ENCODE measurements at regions not wholly inside any gene's neighbourhood (a gene's known extent, or its start where the extent isn't known, plus 50 kb on each side); places are given as distances from the start of the nearest gene placed in this dataset.

GRCh38 chr5:4661836-4662235 is 478.3 kb upstream of the ADAMTS16 start:
- H3K27me3 ChIP-seq (ENCODE audit: control insufficient read depth in 2 of 2, insufficient read depth in 2 of 2, low read length in 2 of 2) = no peaks in the 10 kb centered on the region
- no peak overlapping the region for H3K4me3 ChIP-seq (ENCODE audit: low read length)
- H3K4me3 Mint-ChIP-seq = no peak overlapping the region
- no peaks in the 10 kb centered on the region for H3K4me1 ChIP-seq (ENCODE audit: control insufficient read depth in 2 of 2, insufficient read depth in 2 of 2, low read length in 2 of 2)
- no peaks in the 10 kb centered on the region for H3K36me3 ChIP-seq (ENCODE audit: control insufficient read depth in 2 of 3, insufficient read depth in 3 of 3, low read length in 3 of 3)
- no peak for DNase-seq
- peaks cover 0 to 20% (median 13%) of the 10 kb centered on the region in 11 donors for H3K9me3 Mint-ChIP-seq
- H3K36me3 Mint-ChIP-seq = no peaks in the 10 kb centered on the region
- CTCF ChIA-PET = no interaction called here
- no peak overlapping the region for H3K27ac ChIP-seq (ENCODE audit: low read depth, low read length)
- H3K4me1 Mint-ChIP-seq = peaks cover 0 to 7% (median 0%) of the 10 kb centered on the region in 7 donors
- H3K27ac Mint-ChIP-seq = no peak overlapping the region
- ATAC-seq = no peak
- POLR2A ChIA-PET = no interaction called here
- no peaks in the 10 kb centered on the region for H3K27me3 Mint-ChIP-seq
- intact Hi-C loops (cut with micrococcal nuclease) = no loop called here
- peaks cover 0 to 5% (median 0%) of the 10 kb centered on the region in 3 experiments for H3K9me3 ChIP-seq (ENCODE audit: control insufficient read depth in 2 of 3, low read length in 3 of 3)

GRCh38 chr5:4662756-4663155 is 477.4 kb upstream of the ADAMTS16 start:
- no peaks in the 10 kb centered on the region for H3K36me3 Mint-ChIP-seq
- Histone ChIP-seq H3K27me3 (ENCODE audit: control insufficient read depth in 2 of 2, insufficient read depth in 2 of 2, low read length in 2 of 2) (no peaks in the 10 kb centered on the region), H3K36me3 (ENCODE audit: control insufficient read depth in 2 of 3, insufficient read depth in 3 of 3, low read length in 3 of 3) (no peaks in the 10 kb centered on the region), H3K27ac (ENCODE audit: low read depth, low read length) (no peak overlapping the region), H3K9me3 (ENCODE audit: control insufficient read depth in 2 of 3, low read length in 3 of 3) (peaks cover 0 to 5% (median 0%) of the 10 kb centered on the region in 3 experiments), H3K4me1 (ENCODE audit: control insufficient read depth in 2 of 2, insufficient read depth in 2 of 2, low read length in 2 of 2) (no peaks in the 10 kb centered on the region), H3K4me3 (ENCODE audit: low read length) (no peak overlapping the region)
- intact Hi-C loops (cut with micrococcal nuclease) = no loop called here
- no peaks in the 10 kb centered on the region for H3K27me3 Mint-ChIP-seq
- peaks cover 0 to 7% (median 0%) of the 10 kb centered on the region in 7 donors for H3K4me1 Mint-ChIP-seq
- no peak for ATAC-seq
- peaks cover 0 to 21% (median 13%) of the 10 kb centered on the region in 11 donors for H3K9me3 Mint-ChIP-seq
- ChIA-PET CTCF (no interaction called here), POLR2A (no interaction called here)
- no peak overlapping the region for H3K4me3 Mint-ChIP-seq
- DNase-seq = no peak
- H3K27ac Mint-ChIP-seq = no peak overlapping the region

GRCh38 chr5:4665911-4666310 is 474.2 kb upstream of the ADAMTS16 start:
- no peak overlapping the region for H3K4me3 ChIP-seq (ENCODE audit: low read length)
- POLR2A ChIA-PET = no interaction called here
- no peak overlapping the region for H3K27ac ChIP-seq (ENCODE audit: low read depth, low read length)
- intact Hi-C loops (cut with micrococcal nuclease) = no loop called here
- CTCF ChIA-PET = interaction anchor here (0.7 kb wide), 1 partner anchor 9 kb away, joined by 4 read pairs; no protein-coding TSS in a partner anchor
- DNase-seq = no peak
- H3K27ac Mint-ChIP-seq = no peak overlapping the region
- H3K4me3 Mint-ChIP-seq = no peak overlapping the region
- H3K9me3 Mint-ChIP-seq = peaks cover 0 to 9% (median 3%) of the 10 kb centered on the region in 11 donors
- no peak for ATAC-seq
- no peaks in the 10 kb centered on the region for H3K36me3 Mint-ChIP-seq
- no peaks in the 10 kb centered on the region for H3K9me3 ChIP-seq (ENCODE audit: control insufficient read depth in 2 of 3, low read length in 3 of 3)
- H3K4me1 ChIP-seq (ENCODE audit: control insufficient read depth in 2 of 2, insufficient read depth in 2 of 2, low read length in 2 of 2) = no peaks in the 10 kb centered on the region
- H3K36me3 ChIP-seq (ENCODE audit: control insufficient read depth in 2 of 3, insufficient read depth in 3 of 3, low read length in 3 of 3) = no peaks in the 10 kb centered on the region
- no peaks in the 10 kb centered on the region for H3K27me3 Mint-ChIP-seq
- no peaks in the 10 kb centered on the region for H3K27me3 ChIP-seq (ENCODE audit: control insufficient read depth in 2 of 2, insufficient read depth in 2 of 2, low read length in 2 of 2)
- no peaks in the 10 kb centered on the region for H3K4me1 Mint-ChIP-seq

GRCh38 chr5:4674166-4674565 is 466.0 kb upstream of the ADAMTS16 start:
- Mint-ChIP-seq H3K4me1 (no peaks in the 10 kb centered on the region), H3K36me3 (no peaks in the 10 kb centered on the region), H3K27me3 (no peaks in the 10 kb centered on the region), H3K27ac (no peak overlapping the region), H3K4me3 (no peak overlapping the region), H3K9me3 (peaks cover 0 to 7% (median 2%) of the 10 kb centered on the region in 11 donors)
- Histone ChIP-seq H3K9me3 (ENCODE audit: control insufficient read depth in 2 of 3, low read length in 3 of 3) (no peaks in the 10 kb centered on the region), H3K27ac (ENCODE audit: low read depth, low read length) (no peak overlapping the region), H3K4me3 (ENCODE audit: low read length) (no peak overlapping the region), H3K36me3 (ENCODE audit: control insufficient read depth in 2 of 3, insufficient read depth in 3 of 3, low read length in 3 of 3) (no peaks in the 10 kb centered on the region), H3K4me1 (ENCODE audit: control insufficient read depth in 2 of 2, insufficient read depth in 2 of 2, low read length in 2 of 2) (no peaks in the 10 kb centered on the region), H3K27me3 (ENCODE audit: control insufficient read depth in 2 of 2, insufficient read depth in 2 of 2, low read length in 2 of 2) (no peaks in the 10 kb centered on the region)
- no peak for ATAC-seq
- no peak for DNase-seq
- intact Hi-C loops (cut with micrococcal nuclease) = no loop called here
- POLR2A ChIA-PET = no interaction called here
- CTCF ChIA-PET = no interaction called here

- Mint-ChIP-seq H3K4me1 (no peaks in the 10 kb centered on the region), H3K27ac (no peak overlapping the region), H3K36me3 (no peaks in the 10 kb centered on the region), H3K27me3 (no peaks in the 10 kb centered on the region), H3K4me3 (no peak overlapping the region), H3K9me3 (peaks cover 0 to 12% (median 5%) of the 10 kb centered on the region in 11 donors)
- no peak overlapping the region for H3K27ac ChIP-seq (ENCODE audit: low read depth, low read length)
- ChIA-PET POLR2A (no interaction called here), CTCF (no interaction called here)
- no peak overlapping the region for H3K4me3 ChIP-seq (ENCODE audit: low read length)
- H3K9me3 ChIP-seq (ENCODE audit: control insufficient read depth in 2 of 3, low read length in 3 of 3) = no peaks in the 10 kb centered on the region
- no peak for ATAC-seq
- H3K36me3 ChIP-seq (ENCODE audit: control insufficient read depth in 2 of 3, insufficient read depth in 3 of 3, low read length in 3 of 3) = no peaks in the 10 kb centered on the region
- no peaks in the 10 kb centered on the region for H3K4me1 ChIP-seq (ENCODE audit: control insufficient read depth in 2 of 2, insufficient read depth in 2 of 2, low read length in 2 of 2)
- no peaks in the 10 kb centered on the region for H3K27me3 ChIP-seq (ENCODE audit: control insufficient read depth in 2 of 2, insufficient read depth in 2 of 2, low read length in 2 of 2)
- intact Hi-C loops (cut with micrococcal nuclease) = no loop called here
- no peak for DNase-seq
These were observed 463.2 kb upstream of the ADAMTS16 start for GRCh38 chr5:4676934-4677333.

- Mint-ChIP-seq H3K4me3 (no peak overlapping the region), H3K4me1 (no peaks in the 10 kb centered on the region), H3K9me3 (peaks cover 0 to 18% (median 7%) of the 10 kb centered on the region in 11 donors), H3K27me3 (no peaks in the 10 kb centered on the region), H3K27ac (no peak overlapping the region), H3K36me3 (no peaks in the 10 kb centered on the region)
- H3K27me3 ChIP-seq (ENCODE audit: control insufficient read depth in 2 of 2, insufficient read depth in 2 of 2, low read length in 2 of 2) = no peaks in the 10 kb centered on the region
- intact Hi-C loops (cut with micrococcal nuclease) = no loop called here
- DNase-seq (no peak), ATAC-seq (no peak)
- no peaks in the 10 kb centered on the region for H3K36me3 ChIP-seq (ENCODE audit: control insufficient read depth in 2 of 3, insufficient read depth in 3 of 3, low read length in 3 of 3)
- no peak overlapping the region for H3K4me3 ChIP-seq (ENCODE audit: low read length)
- no peaks in the 10 kb centered on the region for H3K9me3 ChIP-seq (ENCODE audit: control insufficient read depth in 2 of 3, low read length in 3 of 3)
- H3K27ac ChIP-seq (ENCODE audit: low read depth, low read length) = no peak overlapping the region
- ChIA-PET POLR2A (no interaction called here), CTCF (no interaction called here)
- H3K4me1 ChIP-seq (ENCODE audit: control insufficient read depth in 2 of 2, insufficient read depth in 2 of 2, low read length in 2 of 2) = no peaks in the 10 kb centered on the region
These were observed 455.2 kb upstream of the ADAMTS16 start for GRCh38 chr5:4684946-4685345.

GRCh38 chr5:4698596-4698995 is 441.5 kb upstream of the ADAMTS16 start:
- no peaks in the 10 kb centered on the region for H3K36me3 Mint-ChIP-seq
- H3K4me3 Mint-ChIP-seq = no peak overlapping the region
- H3K4me1 Mint-ChIP-seq = no peaks in the 10 kb centered on the region
- ChIA-PET POLR2A (no interaction called here), CTCF (no interaction called here)
- no peaks in the 10 kb centered on the region for H3K27me3 ChIP-seq (ENCODE audit: control insufficient read depth in 2 of 2, insufficient read depth in 2 of 2, low read length in 2 of 2)
- H3K9me3 ChIP-seq (ENCODE audit: control insufficient read depth in 2 of 3, low read length in 3 of 3) = no peaks in the 10 kb centered on the region
- H3K9me3 Mint-ChIP-seq = peaks cover 0 to 11% (median 4%) of the 10 kb centered on the region in 11 donors
- intact Hi-C loops (cut with micrococcal nuclease) = no loop called here
- no peak overlapping the region for H3K27ac ChIP-seq (ENCODE audit: low read depth, low read length)
- DNase-seq (no peak), ATAC-seq (no peak)
- H3K36me3 ChIP-seq (ENCODE audit: control insufficient read depth in 2 of 3, insufficient read depth in 3 of 3, low read length in 3 of 3) = no peaks in the 10 kb centered on the region
- H3K27ac Mint-ChIP-seq = no peak overlapping the region
- H3K4me1 ChIP-seq (ENCODE audit: control insufficient read depth in 2 of 2, insufficient read depth in 2 of 2, low read length in 2 of 2) = no peaks in the 10 kb centered on the region
- no peaks in the 10 kb centered on the region for H3K27me3 Mint-ChIP-seq
- no peak overlapping the region for H3K4me3 ChIP-seq (ENCODE audit: low read length)
